Activated naive CD8-positive, alpha-beta T cell treated with anti-CD3 and anti-CD28 coated beads for 36 hours (primary cell): ENCODE measurements at regions not wholly inside any gene's neighbourhood (a gene's known extent, or its start where the extent isn't known, plus 50 kb on each side); places are given as distances from the start of the nearest gene placed in this dataset.

Source experiments
- DNase-seq: peaks from one replicate; pipeline ENCODE4 v3.0.0; 2021
- H3K27ac Mint-ChIP-seq: one replicate; pipeline ENCODE4 v1.8.0; 2022; ENCODE audit warnings: mild to moderate bottlenecking, moderate library complexity, mixed read lengths
- H3K27me3 Mint-ChIP-seq: one replicate; pipeline ENCODE4 v1.8.0; 2022; ENCODE audit warnings: mild to moderate bottlenecking, mixed read lengths
- H3K36me3 Mint-ChIP-seq: one replicate; pipeline ENCODE4 v1.8.0; 2021; ENCODE audit warnings: mild to moderate bottlenecking, mixed read lengths
- H3K4me1 Mint-ChIP-seq: one replicate; pipeline ENCODE4 v1.8.0; 2021; ENCODE audit warnings: mixed read lengths
- H3K4me3 Mint-ChIP-seq: one replicate; pipeline ENCODE4 v1.8.0; 2022; ENCODE audit warnings: mild to moderate bottlenecking, moderate library complexity, mixed read lengths
- H3K9me3 Mint-ChIP-seq: one replicate; pipeline ENCODE4 v1.8.0; 2022; ENCODE audit warnings: mixed read lengths

GRCh38 chr6:169156108-169156792 is 97.4 kb downstream of the THBS2 start:
- H3K27ac Mint-ChIP-seq, result no peak overlapping the region
- no peak overlapping the region for H3K4me3 Mint-ChIP-seq

GRCh38 chr6:169155481-169155880 is 98.2 kb downstream of the THBS2 start:
- DNase-seq, result no peak
- Mint-ChIP-seq H3K36me3 (no peaks in the 10 kb centered on the region), H3K27me3 (peaks cover 10% of the 10 kb centered on the region), H3K9me3 (no peaks in the 10 kb centered on the region), H3K27ac (no peak overlapping the region), H3K4me3 (no peak overlapping the region), H3K4me1 (no peaks in the 10 kb centered on the region)

More at GRCh38 chr6:169156108-169156792, 97.4 kb downstream of the THBS2 start:
- Mint-ChIP-seq H3K36me3 (no peaks in the 10 kb centered on the region), H3K4me1 (no peaks in the 10 kb centered on the region), H3K27me3 (peaks cover 10% of the 10 kb centered on the region), H3K9me3 (no peaks in the 10 kb centered on the region)
- DNase-seq, result no peak

- Mint-ChIP-seq H3K4me3 (no peak overlapping the region), H3K36me3 (no peaks in the 10 kb centered on the region), H3K27ac (no peak overlapping the region), H3K27me3 (peaks cover 10% of the 10 kb centered on the region), H3K4me1 (no peaks in the 10 kb centered on the region), H3K9me3 (peaks cover 7% of the 10 kb centered on the region)
- no peak for DNase-seq
Observed at GRCh38 chr6:169153401-169153800, 100.2 kb downstream of the THBS2 start.

GRCh38 chr6:169146521-169146920 is 107.1 kb downstream of the THBS2 start:
- no peak overlapping the region for H3K27ac Mint-ChIP-seq
- no peaks in the 10 kb centered on the region for H3K4me1 Mint-ChIP-seq
- no peak for DNase-seq
- peaks cover 9% of the 10 kb centered on the region for H3K27me3 Mint-ChIP-seq
- H3K4me3 Mint-ChIP-seq, result no peak overlapping the region
- no peaks in the 10 kb centered on the region for H3K36me3 Mint-ChIP-seq
- H3K9me3 Mint-ChIP-seq, result peaks cover 8% of the 10 kb centered on the region

GRCh38 chr6:169145991-169146501 is 107.6 kb downstream of the THBS2 start:
- Mint-ChIP-seq H3K36me3 (no peaks in the 10 kb centered on the region), H3K9me3 (peaks cover 8% of the 10 kb centered on the region), H3K27ac (no peak overlapping the region), H3K4me3 (no peak overlapping the region), H3K27me3 (peaks cover 6% of the 10 kb centered on the region), H3K4me1 (no peaks in the 10 kb centered on the region)
- no peak for DNase-seq

GRCh38 chr6:169145496-169145895 is 108.2 kb downstream of the THBS2 start:
- no peak for DNase-seq
- H3K4me1 Mint-ChIP-seq, result no peaks in the 10 kb centered on the region
- no peak overlapping the region for H3K27ac Mint-ChIP-seq
- no peaks in the 10 kb centered on the region for H3K36me3 Mint-ChIP-seq
- H3K4me3 Mint-ChIP-seq, result no peak overlapping the region
- H3K9me3 Mint-ChIP-seq, result peaks cover 8% of the 10 kb centered on the region
- peaks cover 6% of the 10 kb centered on the region for H3K27me3 Mint-ChIP-seq

- H3K27me3 Mint-ChIP-seq, result peaks cover 6% of the 10 kb centered on the region
- no peak for DNase-seq
- H3K9me3 Mint-ChIP-seq, result peaks cover 1% of the 10 kb centered on the region
- no peak overlapping the region for H3K4me3 Mint-ChIP-seq
- H3K36me3 Mint-ChIP-seq, result no peaks in the 10 kb centered on the region
- no peak overlapping the region for H3K27ac Mint-ChIP-seq
- no peaks in the 10 kb centered on the region for H3K4me1 Mint-ChIP-seq
Observed at GRCh38 chr6:169144356-169144755, 109.3 kb downstream of the THBS2 start.

- Mint-ChIP-seq H3K27ac (no peak overlapping the region), H3K4me1 (no peaks in the 10 kb centered on the region), H3K9me3 (no peaks in the 10 kb centered on the region), H3K4me3 (no peak overlapping the region), H3K27me3 (peaks cover 9% of the 10 kb centered on the region), H3K36me3 (no peaks in the 10 kb centered on the region)
- DNase-seq, result no peak
Observed at GRCh38 chr6:169142538-169142844, 111.2 kb downstream of the THBS2 start.

- Mint-ChIP-seq H3K27me3 (peaks cover 9% of the 10 kb centered on the region), H3K27ac (no peak overlapping the region), H3K4me3 (no peak overlapping the region), H3K36me3 (no peaks in the 10 kb centered on the region), H3K4me1 (no peaks in the 10 kb centered on the region), H3K9me3 (no peaks in the 10 kb centered on the region)
- DNase-seq, result no peak
Observed at GRCh38 chr6:169141671-169142537, 111.7 kb downstream of the THBS2 start.

GRCh38 chr6:169140986-169141495 is 112.6 kb downstream of the THBS2 start:
- no peak overlapping the region for H3K4me3 Mint-ChIP-seq
- no peaks in the 10 kb centered on the region for H3K36me3 Mint-ChIP-seq
- H3K27me3 Mint-ChIP-seq, result peaks cover 4% of the 10 kb centered on the region
- no peaks in the 10 kb centered on the region for H3K9me3 Mint-ChIP-seq
- H3K27ac Mint-ChIP-seq, result no peak overlapping the region
- H3K4me1 Mint-ChIP-seq, result no peaks in the 10 kb centered on the region
- no peak for DNase-seq

GRCh38 chr6:169139179-169139971 is 114.3 kb downstream of the THBS2 start:
- no peak overlapping the region for H3K27ac Mint-ChIP-seq
- H3K27me3 Mint-ChIP-seq, result peaks cover 15% of the 10 kb centered on the region
- H3K4me1 Mint-ChIP-seq, result no peaks in the 10 kb centered on the region
- H3K4me3 Mint-ChIP-seq, result no peak overlapping the region
- H3K9me3 Mint-ChIP-seq, result peaks cover under 1% of the 10 kb centered on the region
- H3K36me3 Mint-ChIP-seq, result no peaks in the 10 kb centered on the region
- DNase-seq, result no peak

GRCh38 chr6:169132352-169132940 is 121.2 kb downstream of the THBS2 start:
- H3K4me1 Mint-ChIP-seq, result no peaks in the 10 kb centered on the region
- H3K36me3 Mint-ChIP-seq, result no peaks in the 10 kb centered on the region
- H3K27ac Mint-ChIP-seq, result no peak overlapping the region
- peaks cover 32% of the 10 kb centered on the region for H3K27me3 Mint-ChIP-seq
- H3K9me3 Mint-ChIP-seq, result peaks cover 5% of the 10 kb centered on the region
- no peak overlapping the region for H3K4me3 Mint-ChIP-seq
- DNase-seq, result no peak

- Mint-ChIP-seq H3K4me3 (no peak overlapping the region), H3K27me3 (peaks cover 32% of the 10 kb centered on the region), H3K4me1 (no peaks in the 10 kb centered on the region), H3K27ac (no peak overlapping the region), H3K9me3 (peaks cover 5% of the 10 kb centered on the region), H3K36me3 (no peaks in the 10 kb centered on the region)
- DNase-seq, result no peak
Observed at GRCh38 chr6:169131390-169131789, 122.3 kb downstream of the THBS2 start.

- no peak overlapping the region for H3K4me3 Mint-ChIP-seq
Observed at GRCh38 chr6:169130113-169130512, 123.5 kb downstream of the THBS2 start.

More at GRCh38 chr6:169130113-169130512, 123.5 kb downstream of the THBS2 start:
- Mint-ChIP-seq H3K27ac (no peak overlapping the region), H3K27me3 (peaks cover 26% of the 10 kb centered on the region), H3K4me1 (no peaks in the 10 kb centered on the region), H3K36me3 (no peaks in the 10 kb centered on the region), H3K9me3 (peaks cover 5% of the 10 kb centered on the region)
- no peak for DNase-seq
